ENCODE measurements at regions not wholly inside any gene's neighbourhood (a gene's known extent, or its start where the extent isn't known, plus 50 kb on each side); places are given as distances from the start of the nearest gene placed in this dataset.
A peak's percentile ranks its signal among the peaks of the same experiment; 100 is the strongest.
"Not testable (repeated sequence)": the region's sequence is repeated elsewhere in the genome, so short reads cannot be mapped to it uniquely, and the experiment has no call there.

DNA sequence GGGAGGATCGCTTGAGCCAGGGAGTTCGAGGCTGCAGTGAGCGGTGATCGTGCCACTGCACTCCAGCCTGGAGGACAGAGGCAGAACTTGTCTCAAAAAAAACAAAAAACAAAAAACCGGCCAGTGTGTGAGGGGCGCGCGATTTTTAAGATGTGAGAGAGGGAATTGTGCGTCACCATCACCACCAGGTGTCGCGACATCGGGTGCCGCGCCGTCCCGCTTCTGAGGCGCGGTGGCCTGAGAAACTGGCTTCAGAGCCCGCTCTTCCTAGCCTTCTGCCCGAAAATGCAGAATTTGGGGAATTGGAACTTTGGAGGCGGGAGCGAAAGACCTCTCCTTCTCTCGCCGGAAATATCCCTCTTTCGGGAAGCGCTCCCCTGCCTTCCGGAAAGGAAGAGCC, 524.8 kb downstream of the KCNJ18 start:
- Histone ChIP-seq H3K9me3 (ENCODE audit: control extremely low read depth in 1 of 5, control insufficient read depth in 4 of 5, insufficient read depth in 2 of 5, low read depth in 1 of 5, low read length in 4 of 5) (peaks cover 0 to 15% (median 8%) of the 10 kb centered on the region in 5 experiments), H3K27ac (ENCODE audit: insufficient read depth in 1 of 2, low read depth in 1 of 2, low read length in 2 of 2, poor library complexity in 1 of 2, severe bottlenecking in 2 of 2) (no peak overlapping the region), H3K36me3 (ENCODE audit: control insufficient read depth in 4 of 4, insufficient read depth in 4 of 4, low read length in 3 of 4) (no peaks in the 10 kb centered on the region), H3K27me3 (replicated peaks in 2 of 5; ENCODE audit: control insufficient read depth in 4 of 5, insufficient read depth in 5 of 5, low read length in 4 of 5) (no peaks in the 10 kb centered on the region), H3K4me1 (ENCODE audit: control extremely low read depth in 1 of 4, control insufficient read depth in 4 of 4, insufficient read depth in 4 of 4, low read length in 3 of 4) (no peaks in the 10 kb centered on the region), H3K4me3 (ENCODE audit: control insufficient read depth in 1 of 7, extremely low read depth in 1 of 7, insufficient read depth in 4 of 7, low read depth in 2 of 7, low read length in 6 of 7) (no peak overlapping the region)
- CTCF ChIA-PET, result no interaction called here
- no peak for DNase-seq
- POLR2A ChIA-PET, result no interaction called here
- WGBS (ENCODE audit: insufficient coverage), result 70% methylated on average over 26 of the region's 27 CpGs

DNA sequence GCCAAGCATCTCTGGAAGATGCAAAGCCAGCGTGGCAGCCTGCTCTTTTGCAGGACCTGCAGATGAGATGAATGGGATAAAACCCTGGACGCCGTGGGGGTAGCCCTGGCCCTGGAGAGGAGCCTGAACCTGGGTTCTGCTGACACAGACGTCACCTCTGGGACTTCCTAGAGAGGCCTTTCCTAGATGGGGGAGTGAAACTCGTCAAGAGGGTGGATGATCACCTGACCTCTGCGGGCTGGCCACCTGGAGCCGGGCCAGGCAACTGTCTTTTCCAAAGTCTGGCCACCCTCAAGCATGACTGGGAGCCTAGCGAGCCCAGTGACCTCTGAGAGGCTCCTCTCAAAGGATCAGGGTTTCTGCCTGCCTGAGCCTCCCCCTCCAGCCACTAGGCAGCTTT, 529.0 kb downstream of the KCNJ18 start:
- H3K27ac ChIP-seq (ENCODE audit: insufficient read depth in 1 of 2, low read depth in 1 of 2, low read length in 2 of 2, poor library complexity in 1 of 2, severe bottlenecking in 2 of 2), result no peak overlapping the region
- 56% methylated on average over 8 of the region's 8 CpGs for WGBS (ENCODE audit: insufficient coverage)
- peaks cover 0 to 10% (median 0%) of the 10 kb centered on the region in 5 experiments for H3K9me3 ChIP-seq (ENCODE audit: control extremely low read depth in 1 of 5, control insufficient read depth in 4 of 5, insufficient read depth in 2 of 5, low read depth in 1 of 5, low read length in 4 of 5)
- H3K4me3 ChIP-seq (ENCODE audit: control insufficient read depth in 1 of 7, extremely low read depth in 1 of 7, insufficient read depth in 4 of 7, low read depth in 2 of 7, low read length in 6 of 7), result no peak overlapping the region
- DNase-seq, result no peak
- no peaks in the 10 kb centered on the region for H3K4me1 ChIP-seq (ENCODE audit: control extremely low read depth in 1 of 4, control insufficient read depth in 4 of 4, insufficient read depth in 4 of 4, low read length in 3 of 4)
- no peaks in the 10 kb centered on the region for H3K27me3 ChIP-seq (replicated peaks in 2 of 5; ENCODE audit: control insufficient read depth in 4 of 5, insufficient read depth in 5 of 5, low read length in 4 of 5)
- ChIA-PET POLR2A (no interaction called here), CTCF (no interaction called here)
- H3K36me3 ChIP-seq (ENCODE audit: control insufficient read depth in 4 of 4, insufficient read depth in 4 of 4, low read length in 3 of 4), result no peaks in the 10 kb centered on the region

DNA sequence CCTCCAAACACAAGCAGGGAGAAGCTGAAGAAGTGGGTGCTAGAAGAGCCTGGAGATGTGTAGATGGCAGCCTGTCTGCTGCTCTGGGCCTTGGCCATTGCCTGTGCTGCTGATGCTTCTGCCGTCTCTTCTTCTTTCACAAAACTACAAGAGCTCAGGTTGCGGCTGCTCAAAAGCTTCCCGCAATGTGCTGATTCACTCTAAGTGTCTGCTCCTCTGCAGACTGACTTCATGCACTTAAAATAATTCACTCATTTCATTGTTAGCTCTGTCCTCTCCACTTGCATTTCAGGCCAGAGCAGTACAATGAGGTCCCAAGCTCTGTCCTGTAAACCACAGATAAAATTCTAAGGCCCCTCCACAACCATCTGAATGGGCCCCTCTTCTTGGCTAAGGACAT, 534.2 kb downstream of the KCNJ18 start:
- H3K4me1 ChIP-seq (ENCODE audit: control extremely low read depth in 1 of 4, control insufficient read depth in 4 of 4, insufficient read depth in 4 of 4, low read length in 3 of 4); H3K36me3 ChIP-seq (ENCODE audit: control insufficient read depth in 4 of 4, insufficient read depth in 4 of 4, low read length in 3 of 4); H3K27ac ChIP-seq (ENCODE audit: insufficient read depth in 1 of 2, low read depth in 1 of 2, low read length in 2 of 2, poor library complexity in 1 of 2, severe bottlenecking in 2 of 2); H3K4me3 ChIP-seq (ENCODE audit: control insufficient read depth in 1 of 7, extremely low read depth in 1 of 7, insufficient read depth in 4 of 7, low read depth in 2 of 7, low read length in 6 of 7); DNase-seq; POLR2A ChIA-PET; H3K27me3 ChIP-seq (replicated peaks in 2 of 5; ENCODE audit: control insufficient read depth in 4 of 5, insufficient read depth in 5 of 5, low read length in 4 of 5); H3K9me3 ChIP-seq (ENCODE audit: control extremely low read depth in 1 of 5, control insufficient read depth in 4 of 5, insufficient read depth in 2 of 5, low read depth in 1 of 5, low read length in 4 of 5); CTCF ChIA-PET: not testable (repeated sequence)
- WGBS (ENCODE audit: insufficient coverage), result 88% methylated on average over 2 of the region's 3 CpGs

DNA sequence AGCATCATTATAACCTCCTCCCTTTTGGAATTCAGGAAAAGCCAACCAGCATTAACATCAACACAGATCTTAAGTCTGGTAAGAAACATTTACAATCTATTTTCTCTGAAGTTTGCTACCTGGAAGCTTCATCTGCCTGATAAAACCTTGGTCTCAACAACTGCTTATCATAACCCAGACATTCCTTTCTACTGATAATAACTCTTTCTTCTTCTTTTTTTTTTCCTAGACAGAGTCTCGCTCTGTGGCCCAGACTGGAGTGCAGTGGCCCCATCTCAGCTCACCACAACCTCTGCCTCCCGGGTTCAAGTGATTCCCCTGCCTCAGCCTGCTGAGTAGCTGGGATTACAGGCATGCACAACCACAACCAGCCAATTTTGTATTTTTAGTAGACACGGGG, 534.6 kb downstream of the KCNJ18 start:
- 73% methylated on average over 3 of the region's 3 CpGs for WGBS (ENCODE audit: insufficient coverage)
- H3K4me3 ChIP-seq (ENCODE audit: control insufficient read depth in 1 of 7, extremely low read depth in 1 of 7, insufficient read depth in 4 of 7, low read depth in 2 of 7, low read length in 6 of 7); POLR2A ChIA-PET; CTCF ChIA-PET; DNase-seq; H3K4me1 ChIP-seq (ENCODE audit: control extremely low read depth in 1 of 4, control insufficient read depth in 4 of 4, insufficient read depth in 4 of 4, low read length in 3 of 4); H3K27me3 ChIP-seq (replicated peaks in 2 of 5; ENCODE audit: control insufficient read depth in 4 of 5, insufficient read depth in 5 of 5, low read length in 4 of 5); H3K9me3 ChIP-seq (ENCODE audit: control extremely low read depth in 1 of 5, control insufficient read depth in 4 of 5, insufficient read depth in 2 of 5, low read depth in 1 of 5, low read length in 4 of 5); H3K27ac ChIP-seq (ENCODE audit: insufficient read depth in 1 of 2, low read depth in 1 of 2, low read length in 2 of 2, poor library complexity in 1 of 2, severe bottlenecking in 2 of 2); H3K36me3 ChIP-seq (ENCODE audit: control insufficient read depth in 4 of 4, insufficient read depth in 4 of 4, low read length in 3 of 4): not testable (repeated sequence)

DNA sequence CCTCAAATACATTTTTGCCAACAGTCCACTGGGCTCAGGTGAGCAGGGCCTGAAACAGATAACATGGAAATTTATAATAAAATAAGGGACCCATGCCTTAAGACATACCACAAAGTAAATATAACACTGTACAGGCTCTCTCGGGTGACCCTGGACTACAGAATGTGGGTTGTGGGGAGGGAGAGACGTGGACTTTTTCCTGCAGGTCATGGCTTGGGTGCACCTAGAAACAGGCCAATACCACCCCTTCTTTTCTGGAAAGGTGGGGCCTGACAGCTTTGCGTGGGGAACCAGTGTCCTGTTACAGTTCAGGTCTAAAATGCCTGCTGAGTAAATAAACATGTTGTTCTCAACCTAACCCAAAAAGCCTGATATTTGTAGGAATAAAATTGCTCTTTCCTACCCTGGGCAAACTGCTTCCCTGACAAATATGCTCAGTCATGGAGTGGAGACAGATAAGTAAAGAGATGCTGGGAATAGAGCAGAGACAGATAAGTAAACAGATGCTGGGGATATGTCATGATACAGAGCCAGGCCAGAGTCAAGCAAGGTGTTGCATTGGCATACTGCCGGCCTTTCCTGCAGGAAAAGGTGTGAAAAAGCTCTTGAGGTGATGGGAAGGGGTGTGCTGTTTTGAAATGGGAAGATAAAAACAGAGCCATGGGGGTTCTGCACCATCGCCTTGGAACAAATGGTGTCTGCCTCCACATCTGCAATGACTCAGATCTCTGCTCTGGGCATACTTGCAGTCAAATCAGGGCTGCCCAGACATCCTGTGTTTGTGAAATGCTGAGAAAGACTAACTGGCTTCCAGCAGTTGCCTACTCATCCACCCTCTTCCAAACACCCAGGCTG, 535.6 kb downstream of the KCNJ18 start:
- WGBS (ENCODE audit: insufficient coverage), result 63% methylated on average over 2 of the region's 5 CpGs
- H3K36me3 ChIP-seq (ENCODE audit: control insufficient read depth in 4 of 4, insufficient read depth in 4 of 4, low read length in 3 of 4); H3K27me3 ChIP-seq (replicated peaks in 2 of 5; ENCODE audit: control insufficient read depth in 4 of 5, insufficient read depth in 5 of 5, low read length in 4 of 5); H3K9me3 ChIP-seq (ENCODE audit: control extremely low read depth in 1 of 5, control insufficient read depth in 4 of 5, insufficient read depth in 2 of 5, low read depth in 1 of 5, low read length in 4 of 5); H3K4me1 ChIP-seq (ENCODE audit: control extremely low read depth in 1 of 4, control insufficient read depth in 4 of 4, insufficient read depth in 4 of 4, low read length in 3 of 4); H3K27ac ChIP-seq (ENCODE audit: insufficient read depth in 1 of 2, low read depth in 1 of 2, low read length in 2 of 2, poor library complexity in 1 of 2, severe bottlenecking in 2 of 2); CTCF ChIA-PET; POLR2A ChIA-PET; H3K4me3 ChIP-seq (ENCODE audit: control insufficient read depth in 1 of 7, extremely low read depth in 1 of 7, insufficient read depth in 4 of 7, low read depth in 2 of 7, low read length in 6 of 7): not testable (repeated sequence)
- DNase-seq, result peak in 1 of 3 donors; percentile 8

DNA sequence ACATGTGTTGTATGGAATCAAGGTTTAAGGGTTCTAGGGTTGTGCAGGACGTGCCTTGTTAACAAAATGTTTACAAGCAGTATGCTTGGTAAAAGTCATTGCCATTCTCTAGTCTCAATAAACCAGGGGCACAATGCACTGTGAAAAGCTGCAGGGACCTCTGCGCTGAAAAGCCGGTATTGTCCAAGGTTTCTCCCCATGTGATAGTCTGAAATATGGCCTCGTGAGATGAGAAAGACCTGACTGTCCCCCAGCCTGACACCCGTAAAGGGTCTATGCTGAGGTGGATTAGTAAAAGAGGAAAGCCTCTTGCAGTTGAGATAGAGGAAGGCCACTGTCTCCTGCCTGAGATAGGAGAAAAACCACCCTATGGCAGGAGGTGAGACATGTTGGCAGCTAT, 537.5 kb downstream of the KCNJ18 start:
- CTCF ChIA-PET; H3K4me3 ChIP-seq (ENCODE audit: control insufficient read depth in 1 of 7, extremely low read depth in 1 of 7, insufficient read depth in 4 of 7, low read depth in 2 of 7, low read length in 6 of 7); H3K4me1 ChIP-seq (ENCODE audit: control extremely low read depth in 1 of 4, control insufficient read depth in 4 of 4, insufficient read depth in 4 of 4, low read length in 3 of 4); DNase-seq; H3K36me3 ChIP-seq (ENCODE audit: control insufficient read depth in 4 of 4, insufficient read depth in 4 of 4, low read length in 3 of 4); H3K27ac ChIP-seq (ENCODE audit: insufficient read depth in 1 of 2, low read depth in 1 of 2, low read length in 2 of 2, poor library complexity in 1 of 2, severe bottlenecking in 2 of 2); POLR2A ChIA-PET; H3K27me3 ChIP-seq (replicated peaks in 2 of 5; ENCODE audit: control insufficient read depth in 4 of 5, insufficient read depth in 5 of 5, low read length in 4 of 5): not testable (repeated sequence)
- 75% methylated on average over 4 of the region's 5 CpGs for WGBS (ENCODE audit: insufficient coverage)
- peaks cover 0 to 10% (median 3%) of the 10 kb centered on the region in 5 experiments for H3K9me3 ChIP-seq (ENCODE audit: control extremely low read depth in 1 of 5, control insufficient read depth in 4 of 5, insufficient read depth in 2 of 5, low read depth in 1 of 5, low read length in 4 of 5)

DNA sequence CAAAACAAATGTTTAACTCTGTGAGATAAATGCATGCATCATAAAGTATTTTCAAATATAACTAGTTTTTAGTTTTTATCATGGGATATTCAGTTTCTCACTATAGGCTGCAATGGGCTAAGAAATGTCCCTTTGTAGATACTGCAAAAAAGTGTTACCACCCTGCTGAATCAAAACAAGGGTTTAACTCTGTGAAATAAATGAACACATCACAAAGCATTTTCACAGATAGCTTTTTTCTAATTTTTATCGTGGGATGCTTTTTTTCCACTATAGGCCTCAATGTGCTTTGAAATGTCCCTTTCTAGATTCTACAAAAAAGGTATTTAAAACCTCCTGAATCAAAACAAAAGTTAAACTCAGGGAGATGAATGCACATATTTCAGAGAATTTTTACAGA, 541.1 kb downstream of the KCNJ18 start:
- WGBS (ENCODE audit: insufficient coverage), result 100% methylated on average over 1 of the region's 1 CpG
- peaks cover 0 to 10% (median 3%) of the 10 kb centered on the region in 5 experiments for H3K9me3 ChIP-seq (ENCODE audit: control extremely low read depth in 1 of 5, control insufficient read depth in 4 of 5, insufficient read depth in 2 of 5, low read depth in 1 of 5, low read length in 4 of 5)
- ChIA-PET CTCF (no interaction called here), POLR2A (no interaction called here)
- no peaks in the 10 kb centered on the region for H3K27me3 ChIP-seq (replicated peaks in 2 of 5; ENCODE audit: control insufficient read depth in 4 of 5, insufficient read depth in 5 of 5, low read length in 4 of 5)
- no peaks in the 10 kb centered on the region for H3K4me1 ChIP-seq (ENCODE audit: control extremely low read depth in 1 of 4, control insufficient read depth in 4 of 4, insufficient read depth in 4 of 4, low read length in 3 of 4)
- no peaks in the 10 kb centered on the region for H3K36me3 ChIP-seq (ENCODE audit: control insufficient read depth in 4 of 4, insufficient read depth in 4 of 4, low read length in 3 of 4)
- no peak overlapping the region for H3K4me3 ChIP-seq (ENCODE audit: control insufficient read depth in 1 of 7, extremely low read depth in 1 of 7, insufficient read depth in 4 of 7, low read depth in 2 of 7, low read length in 6 of 7)
- no peak for DNase-seq
- H3K27ac ChIP-seq (ENCODE audit: insufficient read depth in 1 of 2, low read depth in 1 of 2, low read length in 2 of 2, poor library complexity in 1 of 2, severe bottlenecking in 2 of 2), result no peak overlapping the region

All from common myeloid progenitor, CD34-positive (primary cell).